Activated B cell treated with CpG ODN at 0.5 μM for 24 hours (primary cell): ENCODE measurements at regions not wholly inside any gene's neighbourhood (a gene's known extent, or its start where the extent isn't known, plus 50 kb on each side); places are given as distances from the start of the nearest gene placed in this dataset.
"Not testable (repeated sequence)": the region's sequence is repeated elsewhere in the genome, so short reads cannot be mapped to it uniquely, and the experiment has no call there.

Source experiments
- ATAC-seq: fragments of 200-7000 bp; cut with Tn5 transposase; one replicate; pipeline ENCODE4 v1.10.0; 2021; ENCODE audit warnings: low read depth, mild to moderate bottlenecking, moderate library complexity
- CTCF ChIA-PET: fragments of 350-600 bp; sonication (Branson Sonifier 250); formaldehyde crosslinking; loops from one replicate; lab custom pipeline; 2021; ENCODE audit warnings: antibody characterized with exemption; lab: Charles Lee
- POLR2A ChIA-PET: fragments of 350-600 bp; sonication (Branson Sonifier 250); formaldehyde crosslinking; loops from one replicate; lab custom pipeline; 2021; ENCODE audit warnings: antibody characterized with exemption; lab: Charles Lee
- DNase-seq: peaks from one replicate; pipeline ENCODE4 v3.0.0; 2022
- H3K27ac Mint-ChIP-seq: one replicate; pipeline ENCODE4 v1.8.0; 2020; ENCODE audit warnings: mixed read lengths
- H3K27me3 Mint-ChIP-seq: one replicate; pipeline ENCODE4 v1.8.0; 2021; ENCODE audit warnings: mixed read lengths
- H3K36me3 Mint-ChIP-seq: one replicate; pipeline ENCODE4 v1.8.0; 2021; ENCODE audit warnings: low read depth, mixed read lengths
- H3K4me1 Mint-ChIP-seq: one replicate; pipeline ENCODE4 v1.8.0; 2021; ENCODE audit warnings: mixed read lengths
- H3K4me3 Mint-ChIP-seq: one replicate; pipeline ENCODE4 v1.8.0; 2020; ENCODE audit warnings: mild to moderate bottlenecking, mixed read lengths
- H3K9me3 Mint-ChIP-seq: one replicate; pipeline ENCODE4 v1.8.0; 2020; ENCODE audit warnings: mixed read lengths
- CTCF ChIP-seq: fragments of 200-600 bp; IDR thresholded peaks from one replicate; pipeline ENCODE4 v1.8.0; 2022; ENCODE audit warnings: antibody characterized with exemption, mild to moderate bottlenecking
- intact Hi-C: fragments of 100-400 bp; cut with micrococcal nuclease; formaldehyde crosslinking; loops from one replicate; pipeline ENCODE4 v1.15.1; 2024

- POLR2A ChIA-PET = no interaction called here
- Mint-ChIP-seq H3K36me3 (no peaks in the 10 kb centered on the region), H3K4me1 (no peaks in the 10 kb centered on the region), H3K27ac (no peak overlapping the region), H3K9me3 (no peaks in the 10 kb centered on the region), H3K27me3 (no peaks in the 10 kb centered on the region), H3K4me3 (no peak overlapping the region)
- intact Hi-C loops = no loop called here
- CTCF ChIA-PET = no interaction called here
- TF ChIP-seq CTCF = no peak
- DNase-seq = no peak
- no peak for ATAC-seq
Observed at GRCh38 chr2:239720361-239721360, 304.5 kb downstream of the NDUFA10 start.

- H3K27me3 Mint-ChIP-seq = no peaks in the 10 kb centered on the region
- no peaks in the 10 kb centered on the region for H3K36me3 Mint-ChIP-seq
- no peaks in the 10 kb centered on the region for H3K4me1 Mint-ChIP-seq
- TF ChIP-seq CTCF = no peak
- CTCF ChIA-PET = no interaction called here
- H3K9me3 Mint-ChIP-seq = peaks cover 3% of the 10 kb centered on the region
- POLR2A ChIA-PET = no interaction called here
- no peak overlapping the region for H3K27ac Mint-ChIP-seq
- intact Hi-C loops = no loop called here
- no peak for DNase-seq
- no peak for ATAC-seq
- H3K4me3 Mint-ChIP-seq = no peak overlapping the region
Observed at GRCh38 chr2:239719791-239720360, 305.3 kb downstream of the NDUFA10 start.

GRCh38 chr2:239718991-239719390, 306.2 kb downstream of the NDUFA10 start:
- H3K36me3 Mint-ChIP-seq, H3K4me3 Mint-ChIP-seq, H3K9me3 Mint-ChIP-seq, ATAC-seq, intact Hi-C loops, POLR2A ChIA-PET, H3K27me3 Mint-ChIP-seq, DNase-seq, CTCF ChIA-PET, H3K4me1 Mint-ChIP-seq, H3K27ac Mint-ChIP-seq: not testable (repeated sequence)

- no peaks in the 10 kb centered on the region for H3K36me3 Mint-ChIP-seq
- ChIA-PET CTCF (no interaction called here), POLR2A (no interaction called here)
- H3K9me3 Mint-ChIP-seq = peaks cover 20% of the 10 kb centered on the region
- no peak overlapping the region for H3K4me3 Mint-ChIP-seq
- TF ChIP-seq CTCF = no peak
- H3K4me1 Mint-ChIP-seq = no peaks in the 10 kb centered on the region
- DNase-seq (no peak), ATAC-seq (no peak)
- no peaks in the 10 kb centered on the region for H3K27me3 Mint-ChIP-seq
- intact Hi-C loops = no loop called here
- H3K27ac Mint-ChIP-seq = no peak overlapping the region
Observed at GRCh38 chr2:239717706-239718105, 307.4 kb downstream of the NDUFA10 start.

- Mint-ChIP-seq H3K9me3 (peaks cover 23% of the 10 kb centered on the region), H3K36me3 (no peaks in the 10 kb centered on the region), H3K27ac (no peak overlapping the region), H3K4me3 (no peak overlapping the region), H3K27me3 (no peaks in the 10 kb centered on the region), H3K4me1 (no peaks in the 10 kb centered on the region)
- intact Hi-C loops = no loop called here
- ATAC-seq (no peak), DNase-seq (no peak)
- ChIA-PET CTCF (no interaction called here), POLR2A (no interaction called here)
- TF ChIP-seq CTCF = no peak
Observed at GRCh38 chr2:239717319-239717675, 307.8 kb downstream of the NDUFA10 start.
